GM19351 (cell line): ENCODE measurements at regions not wholly inside any gene's neighbourhood (a gene's known extent, or its start where the extent isn't known, plus 50 kb on each side); places are given as distances from the start of the nearest gene placed in this dataset.
A peak's percentile ranks its signal among the peaks of the same experiment; 100 is the strongest.
"Not testable (repeated sequence)": the region's sequence is repeated elsewhere in the genome, so short reads cannot be mapped to it uniquely, and the experiment has no call there.

Experiments
- ATAC-seq: cut with Tn5 transposase; IDR thresholded peaks from one replicate; pipeline ENCODE4 v1.9.1; 2021; ENCODE audit warnings: mild to moderate bottlenecking, moderate library complexity; ENCODE audit not compliant: unreplicated experiment

DNA sequence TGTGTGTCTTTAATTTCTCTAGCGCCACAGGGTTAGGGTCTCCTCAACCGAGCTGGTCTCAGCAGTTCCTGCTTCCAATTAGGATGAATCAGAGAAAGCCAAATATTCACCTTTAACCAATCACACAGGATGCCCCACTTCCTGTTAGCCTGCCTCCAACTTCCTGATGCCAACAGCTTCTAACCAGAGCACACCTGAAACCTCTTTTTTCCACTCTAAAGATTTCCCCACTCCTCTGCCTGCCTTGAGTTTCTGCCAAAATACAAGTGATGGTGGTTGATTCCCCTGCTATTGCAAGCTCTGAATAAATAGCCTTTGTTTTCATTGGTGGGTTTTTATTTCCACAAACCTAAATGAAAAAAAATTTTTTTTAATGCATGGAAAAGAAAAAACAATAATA, 144.7 kb upstream of the UST start:
- no peak for ATAC-seq

DNA sequence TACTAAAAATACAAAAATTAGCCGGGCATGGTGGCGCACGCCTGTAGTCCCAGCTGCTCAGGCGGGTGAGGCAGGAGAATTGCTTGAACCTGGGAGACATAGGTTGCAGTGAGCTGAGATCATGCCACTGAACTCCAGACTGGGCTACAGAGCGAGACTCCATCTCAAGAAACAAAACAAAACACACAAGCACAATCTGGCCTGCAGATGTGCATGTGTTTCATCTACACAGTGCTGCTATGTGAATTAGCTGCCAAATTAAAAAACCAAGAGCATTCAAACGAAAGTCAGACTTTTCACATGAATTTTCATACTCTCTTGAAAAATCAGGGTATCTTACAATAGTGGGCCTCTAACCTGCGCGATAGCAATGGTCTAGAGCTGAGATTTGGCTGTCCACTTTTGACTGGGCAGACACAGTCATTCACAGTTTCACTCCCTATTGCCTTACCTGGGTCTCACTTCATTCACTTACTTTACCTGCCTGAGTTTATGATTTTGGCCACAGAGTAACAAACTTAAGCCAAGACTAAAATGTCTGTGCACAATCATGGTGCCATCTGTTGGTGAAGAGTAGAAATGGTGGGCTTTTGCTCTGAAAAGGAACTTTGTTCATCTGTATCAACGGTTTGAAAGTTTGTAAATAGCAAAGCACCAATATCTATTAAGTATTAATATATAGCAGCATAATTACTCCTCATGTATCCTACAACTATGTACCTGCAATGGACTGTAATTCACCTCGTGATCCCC, 138.5 kb upstream of the UST start:
- ATAC-seq = peak; percentile 50

DNA sequence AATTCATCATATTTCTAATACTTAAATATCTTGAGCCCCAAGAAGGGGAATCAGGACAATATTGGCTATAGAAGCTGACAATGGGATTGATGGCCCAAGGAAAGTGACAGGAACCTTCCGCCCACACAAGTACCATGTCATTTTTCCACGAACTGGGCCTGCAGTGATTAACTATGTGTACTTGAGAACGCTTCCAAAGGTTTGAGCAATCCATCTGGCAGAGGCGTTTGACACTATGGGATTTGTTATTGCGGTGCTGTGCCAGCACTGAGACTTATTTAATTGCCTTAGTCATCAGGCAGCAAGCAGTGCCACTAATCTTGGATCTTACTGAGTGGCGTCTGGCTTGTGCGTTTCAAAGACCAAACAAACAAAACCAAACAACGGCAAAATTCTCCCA, 135.6 kb upstream of the UST start:
- no peak for ATAC-seq

DNA sequence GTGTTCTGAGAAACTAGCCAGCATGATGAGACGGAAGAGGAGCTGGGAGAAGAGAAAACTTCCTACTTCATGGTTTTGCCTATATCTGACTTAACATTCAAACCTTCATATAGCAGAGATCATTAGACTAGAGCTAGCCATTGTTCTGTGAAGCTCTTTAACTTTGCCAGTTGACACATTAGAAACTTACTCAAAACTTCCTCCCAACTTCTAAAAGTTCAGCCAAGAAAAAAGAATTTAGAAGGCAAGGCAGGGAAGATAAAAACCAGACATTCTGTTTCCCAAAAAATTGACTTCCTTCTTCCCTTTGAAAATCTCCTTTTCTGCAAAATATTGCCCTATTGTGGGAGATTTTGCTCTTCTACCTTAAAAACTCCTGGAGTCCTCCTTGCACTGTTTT, 134.8 kb upstream of the UST start:
- ATAC-seq = no peak

DNA sequence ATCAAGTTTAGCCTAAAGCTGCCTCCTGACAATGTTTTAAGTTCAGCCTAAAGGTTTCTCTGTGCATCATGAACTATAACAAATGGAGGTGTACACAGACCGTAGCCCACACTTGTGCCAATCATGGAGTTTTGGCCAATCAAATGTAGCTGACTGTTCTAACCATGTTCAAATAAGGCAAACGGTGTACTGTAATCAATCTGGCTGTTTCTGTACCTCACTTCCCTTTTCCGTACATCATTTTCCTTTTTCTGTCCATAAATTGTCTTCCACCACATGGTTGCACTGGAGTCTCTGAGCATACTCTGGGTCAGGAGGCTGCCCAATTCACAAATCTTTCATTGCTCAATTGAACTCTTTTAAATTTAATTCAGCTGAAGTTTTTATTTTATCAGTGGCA, 132.2 kb upstream of the UST start:
- no peak for ATAC-seq

DNA sequence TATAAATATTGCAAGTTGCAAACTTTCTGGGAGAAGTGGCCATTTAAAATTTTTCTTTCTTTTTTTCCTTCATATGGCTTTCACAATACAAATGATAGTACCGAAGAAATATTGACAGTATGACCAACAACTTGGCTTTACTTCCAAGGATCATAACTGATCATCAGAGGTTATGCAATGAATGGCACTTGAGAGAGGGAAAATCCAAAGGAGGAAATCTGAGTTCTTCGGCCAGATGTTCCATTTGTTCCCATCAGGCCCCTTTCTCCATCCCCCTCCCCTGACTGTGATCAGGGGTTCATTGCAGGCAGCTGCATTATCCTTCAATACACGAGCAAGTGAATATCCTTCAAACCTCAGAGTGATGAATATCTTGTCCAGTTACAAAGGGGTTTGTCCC, 130.0 kb upstream of the UST start:
- ATAC-seq = no peak

DNA sequence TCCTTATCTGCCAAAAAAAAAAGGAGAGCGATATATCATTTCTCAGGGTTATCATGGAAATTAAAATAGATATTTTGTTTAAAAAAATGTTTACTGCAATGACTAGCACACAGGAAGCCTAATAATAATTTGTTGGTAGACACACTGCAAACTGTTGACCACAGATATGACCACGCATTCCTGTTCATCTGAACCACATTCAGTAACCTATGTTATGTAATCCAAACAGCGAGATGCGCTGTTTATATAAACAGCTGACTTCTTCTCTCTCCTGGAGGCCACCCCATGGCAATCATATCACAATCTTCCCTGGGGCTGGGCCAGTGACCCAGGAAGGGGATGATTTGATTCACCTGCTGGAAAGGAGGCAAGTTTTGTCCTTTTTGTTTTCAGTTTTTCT, 129.3 kb upstream of the UST start:
- no peak for ATAC-seq

DNA sequence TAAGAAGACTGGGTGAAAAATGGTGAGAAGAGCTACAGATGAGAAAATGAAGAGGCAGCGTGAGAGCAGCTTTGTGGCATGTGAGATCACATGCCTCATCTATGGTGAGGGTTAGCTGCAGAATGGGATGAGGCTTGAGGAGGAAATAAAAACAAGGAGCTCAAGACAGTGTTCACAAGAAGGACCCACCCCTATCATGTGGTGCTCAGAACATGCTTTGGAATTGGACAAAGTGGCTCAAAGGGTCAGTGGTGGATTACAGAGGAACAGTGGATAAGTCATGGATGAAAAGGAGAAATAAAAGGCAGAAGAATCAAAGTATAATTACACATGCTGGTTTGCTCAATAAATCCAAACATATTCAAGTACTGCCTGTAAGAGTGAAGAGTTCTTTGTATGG, 126.9 kb upstream of the UST start:
- ATAC-seq = no peak

DNA sequence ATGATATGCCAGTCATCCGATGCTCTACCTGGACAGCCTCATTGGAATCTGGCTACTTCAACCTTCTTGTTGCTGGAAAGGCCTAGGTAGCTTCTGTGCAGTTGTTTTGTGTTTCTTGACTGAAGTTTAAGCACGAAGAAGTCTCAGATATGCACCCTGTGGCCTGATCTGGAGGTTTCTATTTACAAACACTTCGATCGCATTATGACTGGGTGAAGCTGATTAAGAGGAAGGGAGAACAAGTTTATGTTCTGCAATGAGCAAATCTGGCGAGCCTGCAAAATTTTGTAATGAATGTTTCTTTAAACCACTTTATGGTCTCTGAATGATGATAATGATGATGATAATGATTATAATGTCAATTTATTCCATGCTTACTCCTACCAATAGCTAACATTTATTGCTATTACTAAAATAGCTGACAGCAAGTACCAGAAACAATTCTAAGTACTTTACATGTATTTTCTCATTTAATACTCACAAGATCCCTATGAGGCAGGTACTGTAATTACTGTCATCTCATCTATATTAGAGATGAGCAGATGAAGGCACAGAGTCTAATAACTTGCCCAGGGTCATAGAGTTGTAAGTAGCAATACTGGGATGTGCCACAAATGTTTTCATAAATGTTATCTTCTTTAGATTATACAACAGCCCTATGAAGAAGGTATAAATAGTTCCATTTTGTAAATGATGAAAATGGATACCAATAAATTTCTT, 126.1 kb upstream of the UST start:
- peak; percentile 93 for ATAC-seq

DNA sequence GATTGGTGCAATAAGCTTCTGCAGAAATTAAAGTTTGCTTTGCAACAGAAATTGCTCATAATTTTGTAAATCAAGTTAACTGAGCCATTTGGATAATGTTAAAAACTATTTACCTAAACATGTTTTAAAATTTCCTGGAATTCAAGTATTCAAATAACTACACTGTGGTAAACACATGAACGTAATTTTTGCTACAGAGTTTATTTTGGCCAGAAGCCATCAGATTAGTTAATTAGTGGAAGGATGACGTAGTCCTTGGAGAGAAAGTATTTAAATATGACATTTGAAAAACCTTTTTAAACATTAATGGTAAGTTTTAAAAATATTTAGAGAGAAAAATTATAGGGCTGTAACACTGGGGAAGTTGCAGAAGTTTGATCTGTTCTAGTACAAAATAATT, 121.2 kb upstream of the UST start:
- no peak for ATAC-seq

DNA sequence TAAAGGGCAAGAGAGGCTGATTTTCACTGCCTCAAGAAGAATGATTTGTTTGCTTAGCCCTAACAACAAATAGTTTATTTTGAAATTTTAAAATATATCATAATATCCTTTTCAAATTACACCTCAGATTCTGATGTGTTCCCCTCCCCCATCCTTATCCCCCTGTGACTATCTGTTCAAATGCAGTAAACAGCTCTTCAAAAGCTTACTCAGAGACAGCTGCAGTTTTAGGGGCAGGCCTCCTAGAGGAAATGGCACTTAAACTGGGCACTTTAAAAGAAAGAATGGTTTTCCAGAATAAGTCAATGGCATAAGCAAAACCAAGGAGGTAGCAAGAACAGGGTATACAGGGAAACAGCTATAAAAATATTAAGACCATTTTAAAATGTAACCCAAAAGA, 118.6 kb upstream of the UST start:
- no peak for ATAC-seq

DNA sequence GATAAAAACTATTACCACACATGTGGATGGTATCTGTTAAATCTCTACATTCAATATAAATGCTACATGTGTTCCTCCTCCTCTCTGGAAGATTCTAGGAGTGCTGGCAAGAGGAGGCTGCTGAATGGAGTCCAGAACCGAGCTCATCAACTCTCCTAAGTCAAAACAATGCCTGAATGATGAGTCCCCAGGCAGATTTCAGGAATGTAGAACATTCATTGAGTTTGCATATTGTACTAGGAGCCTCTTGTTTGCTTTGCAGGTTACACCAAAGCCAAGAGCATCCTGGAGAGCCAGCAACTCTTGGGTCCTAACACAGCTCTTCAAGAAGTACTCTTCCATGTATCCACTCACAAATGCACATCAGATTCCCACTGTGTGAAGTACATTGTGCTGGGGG, 117.6 kb upstream of the UST start:
- peak; percentile 28 for ATAC-seq

DNA sequence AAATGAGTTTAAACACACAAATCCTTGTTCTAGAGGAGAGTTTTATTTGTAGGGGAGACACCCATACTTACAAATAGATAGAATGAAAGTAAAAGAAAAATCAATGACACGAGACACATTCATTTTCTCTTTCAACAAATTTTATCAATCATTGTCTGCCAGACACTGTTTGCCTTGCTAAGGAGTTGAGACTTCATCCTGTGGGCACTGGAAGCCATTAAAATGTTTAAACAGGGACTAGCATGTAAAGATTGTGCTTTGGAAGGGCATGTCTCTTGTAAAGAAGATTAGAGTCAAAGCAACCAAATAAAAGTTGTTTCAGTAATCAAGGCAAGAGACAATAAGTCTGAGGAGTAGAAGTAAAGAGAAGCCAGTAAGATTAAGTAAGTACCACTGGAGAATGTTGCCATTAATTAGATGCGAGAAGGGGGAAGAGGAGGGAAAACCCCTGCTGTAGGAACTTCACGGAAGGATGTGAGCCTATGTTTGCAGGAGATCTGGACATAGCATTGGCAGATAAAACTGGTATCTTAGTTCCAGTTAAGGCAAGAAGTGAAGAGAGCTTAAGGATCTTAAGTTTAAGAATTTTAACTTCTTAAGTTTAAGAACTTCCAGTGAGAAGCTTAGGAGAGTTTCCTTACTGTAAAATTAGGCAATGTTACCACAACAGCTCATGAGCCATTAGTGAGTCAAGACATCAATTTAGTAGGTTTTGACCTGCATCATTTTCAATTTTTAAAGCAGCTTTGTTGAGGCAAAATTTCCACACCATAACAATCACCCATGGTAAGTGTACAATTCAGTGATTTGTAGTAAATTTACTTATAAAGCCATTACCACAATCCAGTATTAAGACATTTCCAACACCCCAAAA, 117.0 kb upstream of the UST start:
- peak; percentile 58 for ATAC-seq

DNA sequence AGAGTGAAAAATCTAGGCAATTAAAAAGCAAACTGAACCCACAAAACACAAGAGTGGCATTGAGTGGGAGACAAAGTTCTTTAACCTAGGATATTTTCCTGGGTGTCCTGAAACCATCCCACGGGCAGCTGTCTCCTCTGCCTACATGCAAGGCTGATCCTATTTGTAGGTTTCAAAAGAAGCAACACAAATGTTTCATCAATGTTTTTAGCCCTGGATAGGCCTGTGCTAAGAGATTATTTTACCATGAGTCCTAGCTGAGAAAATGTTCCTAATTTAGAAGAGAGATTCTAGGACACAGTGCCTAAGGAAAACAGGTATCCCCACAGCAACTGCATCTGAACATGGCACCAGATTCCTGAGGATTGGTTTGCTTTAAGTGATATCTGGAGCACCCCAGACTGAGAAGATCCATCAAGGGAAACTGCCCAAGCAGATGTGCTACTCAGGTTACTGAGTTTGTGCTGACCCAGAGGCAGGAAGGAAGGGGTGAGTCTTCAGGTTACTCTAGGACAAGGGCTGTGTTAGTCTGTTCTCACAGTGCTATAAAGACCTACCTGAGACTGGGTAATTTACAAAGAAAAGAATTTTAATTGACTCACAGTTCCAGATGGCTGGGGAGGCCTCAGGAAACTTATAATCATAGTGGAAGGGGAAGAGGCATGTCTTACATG, 111.6 kb upstream of the UST start:
- ATAC-seq = no peak

DNA sequence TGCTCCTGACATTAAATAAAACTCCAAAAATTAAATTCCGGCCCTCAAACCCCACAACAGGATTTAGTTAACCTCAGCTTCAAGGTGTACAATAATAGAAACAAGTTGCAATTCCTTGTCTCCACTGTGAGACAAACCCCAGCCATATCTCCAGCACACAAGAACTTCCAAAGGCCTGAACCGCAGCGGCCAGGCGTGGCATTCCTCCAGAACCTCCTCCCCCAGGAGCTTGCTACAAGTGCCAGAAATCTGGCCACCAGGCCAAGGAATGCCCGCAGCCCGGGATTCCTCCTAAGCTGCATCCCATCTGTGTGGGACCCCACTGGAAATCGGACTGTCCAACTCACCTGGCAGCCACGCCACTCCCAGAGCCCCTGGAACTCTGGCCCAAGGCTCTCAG, 105.0 kb upstream of the UST start:
- not testable (repeated sequence) for ATAC-seq

DNA sequence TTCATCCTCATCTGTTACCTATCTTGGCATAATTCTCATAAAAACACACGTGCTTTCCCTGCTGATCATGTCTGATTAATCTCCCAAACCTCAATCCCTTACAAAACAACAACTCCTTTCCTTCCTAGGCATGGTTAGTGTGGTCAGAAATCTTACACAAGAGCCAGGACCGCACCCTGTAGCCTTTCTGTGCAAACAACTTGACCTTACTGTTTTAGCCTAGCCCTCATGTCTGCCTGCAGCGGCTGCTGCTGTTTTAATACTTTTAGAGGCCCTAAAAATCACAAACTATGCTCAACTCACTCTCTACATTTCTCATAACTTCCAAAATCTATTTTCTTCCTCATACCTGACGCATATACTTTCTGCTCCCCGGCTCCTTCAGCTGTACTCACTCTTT, 103.6 kb upstream of the UST start:
- not testable (repeated sequence) for ATAC-seq

DNA sequence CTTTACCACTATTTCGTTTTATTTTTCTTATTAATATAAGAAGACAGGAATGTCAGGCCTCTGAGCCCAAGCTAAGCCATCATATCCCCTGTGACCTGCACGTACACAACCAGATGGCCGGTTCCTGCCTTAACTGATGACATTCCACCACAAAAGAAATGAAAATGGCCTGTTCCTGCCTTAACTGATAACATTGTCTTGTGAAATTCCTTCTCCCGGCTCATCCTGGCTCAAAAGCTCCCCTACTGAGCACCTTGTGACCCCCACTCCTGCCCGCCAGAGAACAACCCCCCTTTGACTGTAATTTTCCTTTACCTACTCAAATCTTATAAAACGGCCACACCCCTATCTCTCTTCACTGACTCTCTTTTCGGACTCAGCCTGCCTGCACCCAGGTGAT, 101.8 kb upstream of the UST start:
- ATAC-seq = not testable (repeated sequence)

DNA sequence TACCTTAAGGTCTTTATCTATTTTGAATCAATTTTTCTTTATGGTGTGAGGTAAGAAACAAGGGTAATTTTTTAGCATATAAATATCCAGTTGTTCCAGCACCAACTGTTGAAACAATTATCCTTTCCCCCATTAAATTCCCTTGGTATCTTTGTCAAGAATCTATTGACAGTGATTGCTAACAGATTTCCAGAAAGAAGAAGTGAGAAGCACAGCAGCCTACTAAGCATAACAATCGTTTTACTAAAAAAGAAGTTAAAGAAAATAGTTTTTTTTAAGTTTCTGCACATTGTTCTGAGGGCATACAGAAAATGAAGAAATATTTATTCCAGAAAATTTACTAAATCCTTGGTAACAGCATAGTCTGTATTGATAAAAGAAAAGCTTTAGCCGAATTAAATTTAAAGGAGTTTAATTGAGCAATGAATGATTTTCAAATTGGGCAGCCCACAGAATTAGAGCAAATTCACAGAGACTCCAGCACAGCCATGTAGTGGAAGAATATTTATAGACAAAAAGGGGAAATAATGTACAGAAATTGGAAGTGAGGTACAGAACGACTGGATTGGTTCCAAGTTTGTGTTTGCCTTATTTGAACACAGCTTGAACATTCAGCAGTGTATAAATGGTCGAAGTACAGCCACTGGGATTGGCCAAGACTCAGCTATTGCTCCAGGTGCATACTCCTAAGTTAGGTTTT, 97.9 kb upstream of the UST start:
- no peak for ATAC-seq

DNA sequence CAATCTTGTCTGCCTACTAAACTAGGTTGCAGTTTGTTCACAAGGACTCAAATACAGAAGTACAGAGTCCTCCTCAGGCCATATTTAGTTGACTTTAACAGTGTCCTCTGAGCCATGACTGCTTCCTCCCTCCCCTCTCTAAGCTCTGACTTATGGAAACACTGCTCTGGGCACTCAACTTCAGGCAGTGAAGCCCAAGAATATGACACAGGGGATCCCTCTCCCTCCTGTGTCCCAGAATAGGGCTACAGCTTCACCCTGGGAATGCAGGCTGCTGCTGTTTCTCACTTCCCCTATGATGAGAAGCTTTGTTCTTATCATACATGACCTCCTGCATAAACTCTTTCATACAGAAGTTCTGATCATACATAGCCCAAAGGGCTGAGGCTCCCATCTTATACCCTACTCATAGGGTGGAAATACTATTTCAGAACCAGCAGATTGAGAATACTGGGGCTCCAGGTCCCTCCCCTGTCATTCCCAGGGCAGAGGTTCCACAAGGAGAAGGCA, 97.3 kb upstream of the UST start:
- ATAC-seq = peak; percentile 75

DNA sequence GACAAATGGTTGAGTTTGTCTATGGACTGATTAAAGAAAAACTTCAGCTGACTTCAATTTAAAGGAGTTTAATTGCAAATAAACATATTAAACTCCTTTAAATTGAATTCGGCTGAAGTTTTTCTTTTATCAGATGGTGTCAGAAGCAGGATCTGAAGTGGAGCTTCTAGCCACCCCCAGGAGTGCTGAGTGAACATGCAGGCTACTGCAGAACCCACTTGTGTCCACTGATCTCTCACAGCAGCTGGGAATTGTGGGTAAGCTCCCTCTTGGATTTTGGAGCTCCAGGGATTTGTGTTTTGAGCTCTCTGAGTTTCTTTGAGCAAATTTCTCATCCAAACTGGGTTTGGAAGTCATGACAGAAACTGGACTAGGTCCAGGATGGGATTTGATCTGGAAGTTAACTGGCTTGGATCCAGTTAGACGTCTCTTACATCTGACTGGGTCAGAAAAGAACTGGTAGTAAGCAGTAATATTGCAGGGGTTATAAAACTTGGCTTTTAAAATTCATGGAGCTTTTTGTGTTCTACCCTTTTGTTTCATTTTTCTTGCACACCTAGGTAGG, 95.8 kb upstream of the UST start:
- no peak for ATAC-seq
